SK-N-SH (cell line): ENCODE measurements at regions not wholly inside any gene's neighbourhood (a gene's known extent, or its start where the extent isn't known, plus 50 kb on each side); places are given as distances from the start of the nearest gene placed in this dataset.

Experiments used
- CTCF ChIA-PET: fragments of 300-600, 350-600 bp; formaldehyde crosslinking; extraction: SDS; loops from one replicate; lab custom pipeline; 2021; lab: Yijun Ruan, JAX
- POLR2A ChIA-PET: fragments of 350-600 bp; sonication (Branson Sonifier 250); formaldehyde crosslinking; extraction: SDS; loops from one replicate; lab custom pipeline; 2020; ENCODE audit warnings: antibody characterized with exemption, inconsistent platforms; lab: Yijun Ruan, JAX
- DNase-seq: peaks from one replicate; pipeline ENCODE4 v3.0.0; 2012
- H2AFZ ChIP-seq: fragments of 200-600 bp; sonication (generic); 2 replicates; pipeline ENCODE4 v1.8.1; 2016; ENCODE audit warnings: antibody characterized with exemption, mild to moderate bottlenecking, low read depth
- H3F3A ChIP-seq: fragments of 200-600 bp; sonication (generic); replicated peaks from 2 replicates; pipeline ENCODE3; 2016; ENCODE audit warnings: antibody characterized with exemption, mild to moderate bottlenecking; ENCODE audit not compliant: insufficient read depth
- H3K27ac ChIP-seq, 2 experiments: fragments of 200-500 bp in 1 of 2; fragments of 200-600 bp in 1 of 2; sonication (Bioruptor generic) in 1 of 2; sonication (generic), shearing (Covaris generic) in 1 of 2; 2 replicates each; pipeline versions ENCODE4 v1.5.1 to v1.6.1; 2014 to 2016; ENCODE audit warnings: low read depth in 2 of 2, inconsistent platforms in 1 of 2, low read length in 1 of 2, mild to moderate bottlenecking in 1 of 2, mixed read lengths in 1 of 2
- H3K27me3 ChIP-seq: fragments of 200-600 bp; sonication (generic), shearing (Covaris generic); 2 replicates; pipeline ENCODE4 v1.6.1; 2016; ENCODE audit warnings: mixed run types; ENCODE audit not compliant: insufficient read depth
- H3K36me3 ChIP-seq, 2 experiments: fragments of 200-500 bp in 1 of 2; fragments of 200-600 bp in 1 of 2; sonication (Bioruptor generic) in 1 of 2; sonication (generic) in 1 of 2; replicated peaks in 1 of 2; 2 replicates each; pipeline versions ENCODE3 to v1.5.1; 2014 to 2016; ENCODE audit warnings: low read length in 1 of 2, mild to moderate bottlenecking in 1 of 2; ENCODE audit not compliant: insufficient read depth in 2 of 2, control insufficient read depth in 1 of 2
- H3K4me1 ChIP-seq, 2 experiments: fragments of 200-500 bp in 1 of 2; fragments of 200-600 bp in 1 of 2; sonication (Bioruptor generic) in 1 of 2; sonication (generic), shearing (Covaris generic) in 1 of 2; 2 replicates each; pipeline versions ENCODE4 v1.5.1 to v1.6.1; 2014 to 2016; ENCODE audit warnings: low read depth in 1 of 2, low read length in 1 of 2, mixed run types in 1 of 2; ENCODE audit not compliant: insufficient read depth in 2 of 2, control insufficient read depth in 1 of 2
- H3K4me2 ChIP-seq: fragments of 200-600 bp; sonication (generic), shearing (Covaris generic); 2 replicates; pipeline ENCODE4 v1.6.1; 2017; ENCODE audit warnings: mixed run types
- H3K4me3 ChIP-seq, 2 experiments: fragments of 200-500 bp in 1 of 2; fragments of 200-600 bp in 1 of 2; sonication (Bioruptor generic) in 1 of 2; sonication (generic), shearing (Covaris generic) in 1 of 2; 2 replicates each; pipeline versions ENCODE4 v1.5.1 to v1.8.1; 2014 to 2016; ENCODE audit warnings: low read depth in 2 of 2, inconsistent platforms in 1 of 2, low read length in 1 of 2, mild to moderate bottlenecking in 1 of 2, mixed read lengths in 1 of 2, moderate library complexity in 1 of 2
- H3K79me2 ChIP-seq: fragments of 200-600 bp; sonication (generic); 2 replicates; pipeline ENCODE4 v1.8.1; 2017; ENCODE audit warnings: mild to moderate bottlenecking; ENCODE audit not compliant: insufficient read depth
- H3K9ac ChIP-seq: fragments of 200-600 bp; sonication (generic); 2 replicates; pipeline ENCODE4 v1.6.1; 2017; ENCODE audit warnings: mixed run types
- H3K9me2 ChIP-seq: fragments of 200-600 bp; sonication (generic); 2 replicates; pipeline ENCODE4 v1.6.1; 2017; ENCODE audit warnings: mixed run types
- H3K9me3 ChIP-seq: fragments of 200-600 bp; sonication (generic); 2 replicates; pipeline ENCODE4 v1.6.1; 2017; ENCODE audit warnings: mixed run types, mild to moderate bottlenecking, moderate library complexity
- H4K20me1 ChIP-seq: fragments of 200-600 bp; sonication (generic); 2 replicates; pipeline ENCODE4 v1.6.1; 2017; ENCODE audit warnings: mild to moderate bottlenecking, mixed run types; ENCODE audit not compliant: insufficient read depth
- CHD2 ChIP-seq: fragments of 150-350 bp; IDR thresholded peaks from 2 replicates; pipeline ENCODE4 v1.6.1; 2018; ENCODE audit warnings: low read length; ENCODE audit not compliant: partially characterized antibody
- CTCF ChIP-seq: fragments of 200-600 bp; sonication (generic); IDR thresholded peaks from 2 replicates; pipeline ENCODE4 v1.6.1; 2017; ENCODE audit warnings: antibody characterized with exemption, mild to moderate bottlenecking, moderate library complexity
- EP300 ChIP-seq, 2 experiments: IDR thresholded peaks; 2 replicates each; pipeline versions ENCODE4 v1.4.0 to v1.6.1; 2012; ENCODE audit warnings: borderline replicate concordance in 1 of 2, low read depth in 1 of 2, low read length in 1 of 2
- FOSL2 ChIP-seq: IDR thresholded peaks from 2 replicates; pipeline ENCODE4 v1.4.0; 2012; ENCODE audit warnings: low read depth, mild to moderate bottlenecking, moderate library complexity, borderline replicate concordance
- GATA2 ChIP-seq: sonication (generic); formaldehyde crosslinking; IDR thresholded peaks from 2 replicates; pipeline ENCODE4 v1.5.0; 2020; ENCODE audit warnings: mild to moderate bottlenecking, missing genetic modification reagents
- IRF3 ChIP-seq: fragments of 150-350 bp; IDR thresholded peaks from 2 replicates; pipeline ENCODE4 v1.6.1; 2016; ENCODE audit warnings: mild to moderate bottlenecking, low read depth, low read length
- JUND ChIP-seq: IDR thresholded peaks from 2 replicates; pipeline ENCODE4 v1.4.0; 2012
- MEF2A ChIP-seq: IDR thresholded peaks from 2 replicates; pipeline ENCODE4 v1.4.0; 2012; ENCODE audit warnings: low read depth, borderline replicate concordance
- MXI1 ChIP-seq: IDR thresholded peaks from 2 replicates; pipeline ENCODE4 v1.6.1; 2012; ENCODE audit warnings: mild to moderate bottlenecking, low read depth, low read length, improper control_type of control experiment
- NRF1 ChIP-seq: IDR thresholded peaks from 2 replicates; pipeline ENCODE4 v1.6.1; 2012; ENCODE audit warnings: low read depth, mild to moderate bottlenecking, low read length
- RAD21 ChIP-seq: IDR thresholded peaks from 2 replicates; pipeline ENCODE4 v1.6.1; 2012; ENCODE audit warnings: mild to moderate bottlenecking, low read length
- REST ChIP-seq: IDR thresholded peaks from 2 replicates; pipeline ENCODE4 v1.6.1; 2012; ENCODE audit warnings: mild to moderate bottlenecking, low read depth, low read length, moderate library complexity
- RXRA ChIP-seq: IDR thresholded peaks from 2 replicates; pipeline ENCODE4 v1.4.0; 2012; ENCODE audit warnings: low read depth, mild to moderate bottlenecking, borderline replicate concordance
- SMC3 ChIP-seq: IDR thresholded peaks from 2 replicates; pipeline ENCODE4 v1.6.1; 2012; ENCODE audit warnings: low read depth, low read length, improper control_type of control experiment
- TEAD4 ChIP-seq: IDR thresholded peaks from 2 replicates; pipeline ENCODE4 v1.4.0; 2012; ENCODE audit warnings: mild to moderate bottlenecking, borderline replicate concordance; ENCODE audit not compliant: insufficient read depth
- YY1 ChIP-seq: IDR thresholded peaks from 2 replicates; pipeline ENCODE4 v1.4.0; 2012; ENCODE audit warnings: low read depth, mild to moderate bottlenecking
- WGBS: methylation state at CpG from one replicate; pipeline ENCODE4 v1.1.6; 2017; ENCODE audit warnings: low lambda C conversion rate; 5-methylcytosine and 5-hydroxymethylcytosine counted together
- TF ChIP-seq, protein P1 (sequence below): fragments of 150-350 bp; IDR thresholded peaks from 2 replicates; pipeline ENCODE4 v1.6.1; 2017; ENCODE audit warnings: antibody characterized with exemption, low read length, low read depth, borderline replicate concordance

GRCh38 chr20:17866234-17867001 lies 102.2 kb downstream of the SNX5 start (continued):
- TF ChIP-seq REST = no peak
- TF ChIP-seq EP300 (IDR thresholded peaks at IDR 0.05; ENCODE audit: borderline replicate concordance in 1 of 2, low read depth in 1 of 2, low read length in 1 of 2) = no peak
- no peak for TF ChIP-seq RXRA
- TF ChIP-seq, all 33 proteins: peak for 0

- no peaks in the 10 kb centered on the region for H3K9me2 ChIP-seq
- H3K9ac ChIP-seq = no peak overlapping the region
- H3K4me2 ChIP-seq = no peak overlapping the region
- H3K27ac ChIP-seq = no peak overlapping the region
- no peaks in the 10 kb centered on the region for H3K36me3 ChIP-seq
- 50% methylated on average over 9 of the region's 11 CpGs for WGBS
- H3K4me1 ChIP-seq = peaks cover 0 to 3% of the 10 kb centered on the region in 2 experiments; a peak in 1 of 4 replicates
- DNase-seq = no peak
- peaks cover 24% of the 10 kb centered on the region for H3K27me3 ChIP-seq
- H2AFZ ChIP-seq = no peak overlapping the region
- H3F3A ChIP-seq = no peaks in the 10 kb centered on the region
- ChIA-PET CTCF (no interaction called here), POLR2A (interaction anchor here (0.8 kb wide), 1 partner anchor 11 kb away, joined by 3 read pairs; no protein-coding TSS in a partner anchor)
- no peaks in the 10 kb centered on the region for H4K20me1 ChIP-seq
- no peaks in the 10 kb centered on the region for H3K79me2 ChIP-seq
- no peaks in the 10 kb centered on the region for H3K9me3 ChIP-seq
- H3K4me3 ChIP-seq = no peak overlapping the region
- no peak for TF ChIP-seq JUND
- TF ChIP-seq YY1 = no peak
- TF ChIP-seq CHD2 = no peak
- no peak for TF ChIP-seq MXI1
- no peak for TF ChIP-seq NRF1
- TF ChIP-seq CTCF = no peak
- TF ChIP-seq, protein P1, sequence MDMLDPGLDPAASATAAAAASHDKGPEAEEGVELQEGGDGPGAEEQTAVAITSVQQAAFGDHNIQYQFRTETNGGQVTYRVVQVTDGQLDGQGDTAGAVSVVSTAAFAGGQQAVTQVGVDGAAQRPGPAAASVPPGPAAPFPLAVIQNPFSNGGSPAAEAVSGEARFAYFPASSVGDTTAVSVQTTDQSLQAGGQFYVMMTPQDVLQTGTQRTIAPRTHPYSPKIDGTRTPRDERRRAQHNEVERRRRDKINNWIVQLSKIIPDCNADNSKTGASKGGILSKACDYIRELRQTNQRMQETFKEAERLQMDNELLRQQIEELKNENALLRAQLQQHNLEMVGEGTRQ = no peak
- no peak for TF ChIP-seq TEAD4
- TF ChIP-seq REST = no peak
- TF ChIP-seq GATA2 (CRISPR knock-in tag) = no peak
- no peak for TF ChIP-seq RXRA
- TF ChIP-seq IRF3 = no peak
- no peak for TF ChIP-seq SMC3
- no peak for TF ChIP-seq RAD21
- TF ChIP-seq MEF2A = no peak
- no peak for TF ChIP-seq FOSL2
Observed at GRCh38 chr20:17863577-17864292, 104.9 kb downstream of the SNX5 start.
